IMR-90 (cell line): ENCODE measurements at regions not wholly inside any gene's neighbourhood (a gene's known extent, or its start where the extent isn't known, plus 50 kb on each side); places are given as distances from the start of the nearest gene placed in this dataset.

ENCODE experiments used
- ATAC-seq: fragments of 200-7000 bp; cut with Tn5 transposase; 2 replicates; pipeline ENCODE4 v1.9.1; 2020; ENCODE audit warnings: low read depth, mild to moderate bottlenecking, moderate library complexity
- BruUV-seq: library from RNA; stranded (reverse); fragments of 400-500 nt; replicated peaks from 2 replicates; lab custom pipeline; 2021; lab: Mats Ljungman, UMichigan
- CTCF ChIA-PET: fragments of 300-600 bp; formaldehyde crosslinking; extraction: SDS; loops from one replicate; lab custom pipeline; 2021; ENCODE audit warnings: antibody characterized with exemption; lab: Yijun Ruan, JAX
- POLR2A ChIA-PET: fragments of 300-600 bp; sonication (Branson Sonifier 250); formaldehyde crosslinking; loops from one replicate; lab custom pipeline; 2022; ENCODE audit warnings: antibody characterized with exemption; ENCODE audit not compliant: unreplicated experiment; lab: Charles Lee
- DNase-seq: peaks from one replicate; pipeline ENCODE4 v3.0.0; 2013
- H2AFZ ChIP-seq: replicated peaks from 2 replicates; pipeline ENCODE3; 2013; ENCODE audit warnings: low read length, mild to moderate bottlenecking; ENCODE audit not compliant: poor library complexity
- H2AK5ac ChIP-seq: 2 replicates; pipeline ENCODE4 v1.6.1; 2013; ENCODE audit warnings: low read depth, low read length, inconsistent platforms
- H2AK9ac ChIP-seq: replicated peaks from 2 replicates; pipeline ENCODE3; 2013; ENCODE audit warnings: mild to moderate bottlenecking, low read depth, low read length, moderate library complexity; ENCODE audit not compliant: poor library complexity
- H2BK120ac ChIP-seq: 2 replicates; pipeline ENCODE4 v1.6.1; 2013; ENCODE audit warnings: low read depth, low read length, inconsistent platforms
- H2BK15ac ChIP-seq: 3 replicates; pipeline ENCODE4 v1.6.1; 2013; ENCODE audit warnings: low read depth, low read length, inconsistent platforms
- H2BK20ac ChIP-seq: 2 replicates; pipeline ENCODE4 v1.6.1; 2013; ENCODE audit warnings: low read depth, mild to moderate bottlenecking, inconsistent platforms, low read length, moderate library complexity
- H2BK5ac ChIP-seq: 2 replicates; pipeline ENCODE4 v1.6.1; 2013; ENCODE audit warnings: mild to moderate bottlenecking, low read depth, low read length, inconsistent platforms; ENCODE audit not compliant: poor library complexity, severe bottlenecking
- H3K14ac ChIP-seq: replicated peaks from 2 replicates; pipeline ENCODE4 v1.6.1; 2013; ENCODE audit warnings: low read depth, low read length, inconsistent platforms
- H3K18ac ChIP-seq: 2 replicates; pipeline ENCODE4 v1.6.1; 2013; ENCODE audit warnings: low read depth, low read length, control low read depth
- H3K23ac ChIP-seq: 2 replicates; pipeline ENCODE4 v1.6.1; 2013; ENCODE audit warnings: low read depth, low read length, inconsistent platforms
- H3K27ac ChIP-seq: 2 replicates; pipeline ENCODE4 v1.5.1; 2013; ENCODE audit warnings: mild to moderate bottlenecking, control low read depth, low read length; ENCODE audit not compliant: insufficient read depth
- H3K27me3 ChIP-seq: 2 replicates; pipeline ENCODE4 v1.6.1; 2013; ENCODE audit warnings: low read length; ENCODE audit not compliant: control insufficient read depth, insufficient read depth
- H3K36me3 ChIP-seq: 2 replicates; pipeline ENCODE4 v1.6.1; 2013; ENCODE audit warnings: low read length, mixed read lengths; ENCODE audit not compliant: control insufficient read depth, insufficient read depth
- H3K4ac ChIP-seq: 2 replicates; pipeline ENCODE4 v1.6.1; 2013; ENCODE audit warnings: low read depth, low read length, inconsistent platforms
- H3K4me1 ChIP-seq: 2 replicates; pipeline ENCODE4 v1.6.1; 2013; ENCODE audit warnings: low read length, mixed read lengths; ENCODE audit not compliant: control insufficient read depth, insufficient read depth
- H3K4me2 ChIP-seq: 2 replicates; pipeline ENCODE4 v1.6.1; 2013; ENCODE audit warnings: low read depth, mild to moderate bottlenecking, control low read depth, low read length, moderate library complexity
- H3K4me3 ChIP-seq: 2 replicates; pipeline ENCODE4 v1.5.1; 2013; ENCODE audit warnings: low read depth, mild to moderate bottlenecking, control low read depth, low read length, moderate library complexity; ENCODE audit not compliant: insufficient read depth
- H3K56ac ChIP-seq: 2 replicates; pipeline ENCODE4 v1.6.1; 2013; ENCODE audit warnings: low read length, inconsistent platforms; ENCODE audit not compliant: insufficient read depth; ENCODE audit errors: extremely low read depth
- H3K79me1 ChIP-seq, 2 experiments: 2 replicates each; pipeline ENCODE4 v1.6.1; 2013; ENCODE audit warnings: low read length in 2 of 2, inconsistent platforms in 1 of 2, low read depth in 1 of 2
- H3K9ac ChIP-seq: 2 replicates; pipeline ENCODE4 v1.6.1; 2013; ENCODE audit warnings: low read depth, low read length, control low read depth
- H3K9me1 ChIP-seq: 2 replicates; pipeline ENCODE4 v1.6.1; 2013; ENCODE audit warnings: low read length, inconsistent platforms; ENCODE audit not compliant: insufficient read depth
- H3K9me3 ChIP-seq: 2 replicates; pipeline ENCODE4 v1.6.1; 2013; ENCODE audit warnings: low read length; ENCODE audit not compliant: control insufficient read depth, insufficient read depth
- H4K20me1 ChIP-seq: 2 replicates; pipeline ENCODE4 v1.6.1; 2013; ENCODE audit warnings: low read length, inconsistent platforms; ENCODE audit not compliant: insufficient read depth
- H4K5ac ChIP-seq: 2 replicates; pipeline ENCODE4 v1.6.1; 2013; ENCODE audit warnings: mild to moderate bottlenecking, low read depth, low read length, control low read depth
- H4K8ac ChIP-seq, 2 experiments: 2 replicates each; pipeline ENCODE4 v1.6.1; 2013; ENCODE audit warnings: low read depth in 2 of 2, low read length in 2 of 2, control low read depth in 1 of 2, inconsistent platforms in 1 of 2
- H4K91ac ChIP-seq: 2 replicates; pipeline ENCODE4 v1.6.1; 2013; ENCODE audit warnings: low read depth, low read length, inconsistent platforms; ENCODE audit not compliant: insufficient read depth
- BHLHE40 ChIP-seq: fragments of 150-350 bp; IDR thresholded peaks from 2 replicates; pipeline ENCODE4 v1.6.1; 2016; ENCODE audit warnings: mild to moderate bottlenecking, low read depth, low read length
- ELK1 ChIP-seq: fragments of 150-350 bp; IDR thresholded peaks from 2 replicates; pipeline ENCODE4 v1.6.1; 2016; ENCODE audit warnings: low read depth, mild to moderate bottlenecking, low read length, moderate library complexity, borderline replicate concordance
- FOS ChIP-seq: fragments of 150-350 bp; IDR thresholded peaks from 2 replicates; pipeline ENCODE4 v1.6.1; 2016; ENCODE audit warnings: low read depth, low read length
- MAZ ChIP-seq: IDR thresholded peaks from 2 replicates; pipeline ENCODE4 v1.6.1; 2012; ENCODE audit warnings: low read depth, mild to moderate bottlenecking, low read length, improper control_type of control experiment, moderate library complexity, borderline replicate concordance
- POLR2A ChIP-seq: IDR thresholded peaks from 2 replicates; pipeline ENCODE4 v1.6.1; 2012; ENCODE audit warnings: mild to moderate bottlenecking, low read depth, low read length
- RCOR1 ChIP-seq: IDR thresholded peaks from 2 replicates; pipeline ENCODE4 v1.6.1; 2012; ENCODE audit warnings: mild to moderate bottlenecking, low read length, improper control_type of control experiment; ENCODE audit not compliant: insufficient replicate concordance
- RFX5 ChIP-seq: IDR thresholded peaks from 2 replicates; pipeline ENCODE4 v1.8.0; 2012; ENCODE audit warnings: low read depth, mild to moderate bottlenecking, low read length, moderate library complexity
- WGBS, 2 experiments: methylation state at CpG; one replicate each; pipeline versions ENCODE4 v1.1.5 to v1.1.7; 2013; ENCODE audit warnings: missing lambda C conversion rate in 2 of 2; ENCODE audit not compliant: insufficient read length in 1 of 2; ENCODE audit errors: extremely low coverage in 2 of 2; 5-methylcytosine and 5-hydroxymethylcytosine counted together
- dilution Hi-C: fragments of 300-500 bp; cut with HindIII; formaldehyde crosslinking; loops from one replicate; pipeline ENCODE4 v1.14.3; 2018; ENCODE audit warnings: low sequenced_read_pairs; ENCODE audit not compliant: unreplicated experiment
- in situ Hi-C: fragments of 300-500 bp; cut with MboI; formaldehyde crosslinking; loops from 3 replicates; pipeline ENCODE4 v1.14.3; 2019; ENCODE audit warnings: low sequenced_read_pairs, inconsistent platforms, mixed read lengths
- intact Hi-C: fragments of 100-400 bp; cut with micrococcal nuclease; formaldehyde crosslinking; loops from 2 replicates; pipeline ENCODE4 v1.10.0; 2022
- TF ChIP-seq, protein P1 (sequence below): fragments of 150-350 bp; IDR thresholded peaks from 2 replicates; pipeline ENCODE4 v1.6.1; 2017; ENCODE audit warnings: mild to moderate bottlenecking, antibody characterized with exemption, low read length, low read depth
- TF ChIP-seq, protein P2 (sequence below): conservative IDR thresholded peaks from 2 replicates; pipeline ENCODE4 v1.5.1; 2012; ENCODE audit warnings: mild to moderate bottlenecking, low read depth, low read length, improper control_type of control experiment

DNA sequence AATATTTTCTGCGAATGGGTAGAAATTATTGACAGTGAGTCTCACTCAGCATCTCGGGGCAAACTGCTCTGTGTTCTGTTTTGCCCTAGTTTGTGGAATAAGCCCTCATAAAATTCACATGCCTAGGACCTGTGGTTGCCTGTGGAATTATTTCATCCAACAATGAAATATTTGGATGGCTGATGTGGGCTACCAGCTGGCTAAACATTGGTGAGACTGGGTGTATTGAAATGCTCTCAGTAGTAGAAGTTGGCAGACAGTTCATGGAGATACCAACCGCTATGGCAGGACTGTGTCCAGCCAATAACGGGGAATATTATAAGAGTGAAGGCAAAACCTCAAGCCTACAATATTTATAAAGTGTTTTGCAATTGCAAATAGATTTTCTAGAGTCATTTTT lies 344.1 kb upstream of the RPS23 start:
- Histone ChIP-seq H3K9me1 (no peaks in the 10 kb centered on the region), H3K9ac (no peak overlapping the region), H3K9me3 (no peaks in the 10 kb centered on the region), H4K8ac (no peak overlapping the region), H3K4me3 (no peak overlapping the region), H3K27ac (no peak overlapping the region), H3K4ac (no peak overlapping the region), H3K4me1 (no peaks in the 10 kb centered on the region), H2AFZ (no peak overlapping the region), H2AK9ac (no peak overlapping the region), H3K4me2 (no peak overlapping the region), H3K23ac (no peak overlapping the region), H3K36me3 (no peaks in the 10 kb centered on the region), H2BK5ac (no peak overlapping the region), H2BK20ac (no peak overlapping the region), H3K14ac (no peak overlapping the region), H3K79me1 (no peaks in the 10 kb centered on the region), H2BK120ac (no peak overlapping the region), H2BK15ac (no peak overlapping the region), H3K27me3 (peaks cover 2% of the 10 kb centered on the region; the same call in 1 of the 2 replicates), H4K91ac (no peak overlapping the region), H3K18ac (no peak overlapping the region), H4K5ac (no peak overlapping the region), H2AK5ac (no peak overlapping the region), H4K20me1 (no peaks in the 10 kb centered on the region), H3K56ac (no peak overlapping the region)
- no peak for TF ChIP-seq ELK1
- TF ChIP-seq, protein P1, sequence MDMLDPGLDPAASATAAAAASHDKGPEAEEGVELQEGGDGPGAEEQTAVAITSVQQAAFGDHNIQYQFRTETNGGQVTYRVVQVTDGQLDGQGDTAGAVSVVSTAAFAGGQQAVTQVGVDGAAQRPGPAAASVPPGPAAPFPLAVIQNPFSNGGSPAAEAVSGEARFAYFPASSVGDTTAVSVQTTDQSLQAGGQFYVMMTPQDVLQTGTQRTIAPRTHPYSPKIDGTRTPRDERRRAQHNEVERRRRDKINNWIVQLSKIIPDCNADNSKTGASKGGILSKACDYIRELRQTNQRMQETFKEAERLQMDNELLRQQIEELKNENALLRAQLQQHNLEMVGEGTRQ = no peak
- TF ChIP-seq RCOR1 = no peak
- TF ChIP-seq POLR2A = no peak
- no peak for TF ChIP-seq BHLHE40
- TF ChIP-seq MAZ = no peak
- TF ChIP-seq, protein P2, sequence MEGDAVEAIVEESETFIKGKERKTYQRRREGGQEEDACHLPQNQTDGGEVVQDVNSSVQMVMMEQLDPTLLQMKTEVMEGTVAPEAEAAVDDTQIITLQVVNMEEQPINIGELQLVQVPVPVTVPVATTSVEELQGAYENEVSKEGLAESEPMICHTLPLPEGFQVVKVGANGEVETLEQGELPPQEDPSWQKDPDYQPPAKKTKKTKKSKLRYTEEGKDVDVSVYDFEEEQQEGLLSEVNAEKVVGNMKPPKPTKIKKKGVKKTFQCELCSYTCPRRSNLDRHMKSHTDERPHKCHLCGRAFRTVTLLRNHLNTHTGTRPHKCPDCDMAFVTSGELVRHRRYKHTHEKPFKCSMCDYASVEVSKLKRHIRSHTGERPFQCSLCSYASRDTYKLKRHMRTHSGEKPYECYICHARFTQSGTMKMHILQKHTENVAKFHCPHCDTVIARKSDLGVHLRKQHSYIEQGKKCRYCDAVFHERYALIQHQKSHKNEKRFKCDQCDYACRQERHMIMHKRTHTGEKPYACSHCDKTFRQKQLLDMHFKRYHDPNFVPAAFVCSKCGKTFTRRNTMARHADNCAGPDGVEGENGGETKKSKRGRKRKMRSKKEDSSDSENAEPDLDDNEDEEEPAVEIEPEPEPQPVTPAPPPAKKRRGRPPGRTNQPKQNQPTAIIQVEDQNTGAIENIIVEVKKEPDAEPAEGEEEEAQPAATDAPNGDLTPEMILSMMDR = no peak
- no peak for TF ChIP-seq FOS
- no peak for TF ChIP-seq RFX5
- POLR2A ChIA-PET = no interaction called here
- in situ Hi-C loops (no loop called here), dilution Hi-C loops (no loop called here), intact Hi-C loops (no loop called here)
- no TSS peak for BruUV-seq
- ATAC-seq = no peak
- CTCF ChIA-PET = no interaction called here
- no CpG with 5 or more reads among the region's 4 CpGs for WGBS, 2 experiments
- DNase-seq = no peak
